ENCODE measurements at regions not wholly inside any gene's neighbourhood (a gene's known extent, or its start where the extent isn't known, plus 50 kb on each side); places are given as distances from the start of the nearest gene placed in this dataset.

- Histone ChIP-seq H3K36me3 (ENCODE audit: insufficient read depth, low read length) (no peaks in the 10 kb centered on the region), H3K9me3 (ENCODE audit: low read length) (no peaks in the 10 kb centered on the region), H3K4me1 (ENCODE audit: insufficient read depth, low read length, poor library complexity, severe bottlenecking) (no peaks in the 10 kb centered on the region), H3K79me2 (ENCODE audit: insufficient read depth, low read depth, low read length) (no peaks in the 10 kb centered on the region), H2AFZ (ENCODE audit: low read length) (no peak overlapping the region), H3K9me2 (ENCODE audit: insufficient read depth, low read length) (no peaks in the 10 kb centered on the region), H3K27ac (ENCODE audit: low read depth, low read length, poor library complexity, severe bottlenecking) (no peak overlapping the region), H4K20me1 (ENCODE audit: insufficient read depth, low read length) (no peaks in the 10 kb centered on the region), H3K4me2 (ENCODE audit: low read length) (no peak overlapping the region), H3K4me3 (ENCODE audit: low read depth, low read length, poor library complexity, severe bottlenecking) (no peak overlapping the region)
- DNase-seq (ENCODE audit: low spot score), result no peak
- ChIA-PET POLR2A (no interaction called here), CTCF (ENCODE audit: unreplicated experiment) (no interaction called here)
- BruUV-seq (replicated peaks), result no TSS peak
- intact Hi-C loops (cut with micrococcal nuclease; ENCODE audit: unreplicated experiment), result no loop called here
- TF ChIP-seq, protein P1, sequence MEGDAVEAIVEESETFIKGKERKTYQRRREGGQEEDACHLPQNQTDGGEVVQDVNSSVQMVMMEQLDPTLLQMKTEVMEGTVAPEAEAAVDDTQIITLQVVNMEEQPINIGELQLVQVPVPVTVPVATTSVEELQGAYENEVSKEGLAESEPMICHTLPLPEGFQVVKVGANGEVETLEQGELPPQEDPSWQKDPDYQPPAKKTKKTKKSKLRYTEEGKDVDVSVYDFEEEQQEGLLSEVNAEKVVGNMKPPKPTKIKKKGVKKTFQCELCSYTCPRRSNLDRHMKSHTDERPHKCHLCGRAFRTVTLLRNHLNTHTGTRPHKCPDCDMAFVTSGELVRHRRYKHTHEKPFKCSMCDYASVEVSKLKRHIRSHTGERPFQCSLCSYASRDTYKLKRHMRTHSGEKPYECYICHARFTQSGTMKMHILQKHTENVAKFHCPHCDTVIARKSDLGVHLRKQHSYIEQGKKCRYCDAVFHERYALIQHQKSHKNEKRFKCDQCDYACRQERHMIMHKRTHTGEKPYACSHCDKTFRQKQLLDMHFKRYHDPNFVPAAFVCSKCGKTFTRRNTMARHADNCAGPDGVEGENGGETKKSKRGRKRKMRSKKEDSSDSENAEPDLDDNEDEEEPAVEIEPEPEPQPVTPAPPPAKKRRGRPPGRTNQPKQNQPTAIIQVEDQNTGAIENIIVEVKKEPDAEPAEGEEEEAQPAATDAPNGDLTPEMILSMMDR (conservative IDR thresholded peaks at IDR 0.05; ENCODE audit: low read length), result no peak
- no peak for TF ChIP-seq EZH2phosphoT487 (IDR thresholded peaks at IDR 0.05; ENCODE audit: borderline replicate concordance, low read depth, low read length)
Observed at GRCh38 chr5:155389498-155389897, 375.9 kb downstream of the KIF4B start.

DNA sequence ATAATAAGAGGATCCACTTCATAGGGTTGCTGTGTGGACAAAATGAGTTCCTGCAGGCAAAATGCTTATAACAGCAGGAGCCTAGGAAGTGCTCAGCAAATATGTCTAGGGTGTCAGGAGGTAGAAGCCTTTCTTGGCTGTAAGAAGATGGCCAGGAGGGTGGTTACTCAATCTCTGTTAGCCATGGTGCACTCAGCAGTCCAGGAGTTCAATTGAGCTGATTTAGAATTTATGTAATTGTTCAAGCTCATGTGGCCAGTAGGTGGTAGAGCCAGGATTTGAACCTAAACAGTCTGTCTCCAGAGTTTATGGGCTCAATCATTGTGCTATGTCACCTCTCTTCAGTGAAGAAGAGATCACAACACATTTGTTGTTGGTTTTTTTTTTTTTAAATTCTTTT lies 381.2 kb downstream of the KIF4B start:
- H4K20me1 ChIP-seq (ENCODE audit: insufficient read depth, low read length), result no peaks in the 10 kb centered on the region
- DNase-seq (ENCODE audit: low spot score), result no peak
- no peaks in the 10 kb centered on the region for H3K9me3 ChIP-seq (ENCODE audit: low read length)
- H3K4me3 ChIP-seq (ENCODE audit: low read depth, low read length, poor library complexity, severe bottlenecking), result no peak overlapping the region
- no peak overlapping the region for H3K4me2 ChIP-seq (ENCODE audit: low read length)
- ChIA-PET CTCF (ENCODE audit: unreplicated experiment) (no interaction called here), POLR2A (no interaction called here)
- H3K79me2 ChIP-seq (ENCODE audit: insufficient read depth, low read depth, low read length), result no peaks in the 10 kb centered on the region
- no TSS peak for BruUV-seq (replicated peaks)
- H3K36me3 ChIP-seq (ENCODE audit: insufficient read depth, low read length), result no peaks in the 10 kb centered on the region
- intact Hi-C loops (cut with micrococcal nuclease; ENCODE audit: unreplicated experiment), result no loop called here
- no peak overlapping the region for H2AFZ ChIP-seq (ENCODE audit: low read length)
- H3K4me1 ChIP-seq (ENCODE audit: insufficient read depth, low read length, poor library complexity, severe bottlenecking), result no peaks in the 10 kb centered on the region
- TF ChIP-seq, protein P1 (conservative IDR thresholded peaks at IDR 0.05; ENCODE audit: low read length), result no peak
- no peak for TF ChIP-seq EZH2phosphoT487 (IDR thresholded peaks at IDR 0.05; ENCODE audit: borderline replicate concordance, low read depth, low read length)
- H3K9me2 ChIP-seq (ENCODE audit: insufficient read depth, low read length), result no peaks in the 10 kb centered on the region
- H3K27ac ChIP-seq (ENCODE audit: low read depth, low read length, poor library complexity, severe bottlenecking), result no peak overlapping the region

GRCh38 chr5:155402927-155403640 lies 389.5 kb downstream of the KIF4B start:
- intact Hi-C loops (cut with micrococcal nuclease; ENCODE audit: unreplicated experiment), result no loop called here
- Histone ChIP-seq H4K20me1 (ENCODE audit: insufficient read depth, low read length) (no peaks in the 10 kb centered on the region), H3K4me1 (ENCODE audit: insufficient read depth, low read length, poor library complexity, severe bottlenecking) (no peaks in the 10 kb centered on the region), H2AFZ (ENCODE audit: low read length) (no peak overlapping the region), H3K4me3 (ENCODE audit: low read depth, low read length, poor library complexity, severe bottlenecking) (no peak overlapping the region), H3K79me2 (ENCODE audit: insufficient read depth, low read depth, low read length) (no peaks in the 10 kb centered on the region), H3K4me2 (ENCODE audit: low read length) (no peak overlapping the region), H3K9me2 (ENCODE audit: insufficient read depth, low read length) (no peaks in the 10 kb centered on the region), H3K36me3 (ENCODE audit: insufficient read depth, low read length) (no peaks in the 10 kb centered on the region), H3K27ac (ENCODE audit: low read depth, low read length, poor library complexity, severe bottlenecking) (no peak overlapping the region), H3K9me3 (ENCODE audit: low read length) (no peaks in the 10 kb centered on the region)
- BruUV-seq (replicated peaks), result no TSS peak
- POLR2A ChIA-PET, result interaction anchor here (1.0 kb wide), 1 partner anchor 34 kb away, joined by 4 read pairs; no protein-coding TSS in a partner anchor
- CTCF ChIA-PET (ENCODE audit: unreplicated experiment), result no interaction called here
- DNase-seq (ENCODE audit: low spot score), result no peak
- TF ChIP-seq, protein P1 (conservative IDR thresholded peaks at IDR 0.05; ENCODE audit: low read length), result no peak
- TF ChIP-seq EZH2phosphoT487 (IDR thresholded peaks at IDR 0.05; ENCODE audit: borderline replicate concordance, low read depth, low read length), result no peak
